Thyroid gland (tissue), 4 donors: ENCODE measurements at regions not wholly inside any gene's neighbourhood (a gene's known extent, or its start where the extent isn't known, plus 50 kb on each side); places are given as distances from the start of the nearest gene placed in this dataset.

Experiments used
- DNase-seq, 2 donors: peaks; one replicate each; pipeline ENCODE4 v3.0.0-alpha.2; 2019
- H3K27ac ChIP-seq, 3 donors: fragments of 200-600 bp; sonication (generic); 1 replicate in 2 of 3; 2 replicates in 1 of 3; pipeline ENCODE4 v1.5.1; 2016 to 2019; ENCODE audit warnings: mild to moderate bottlenecking in 1 of 3, moderate library complexity in 1 of 3
- H3K27me3 ChIP-seq: fragments of 200-600 bp; sonication (generic); one replicate; pipeline ENCODE4 v1.5.1; 2019
- H3K36me3 ChIP-seq, 2 donors: fragments of 200-600 bp; sonication (generic); one replicate each; pipeline ENCODE4 v1.5.1; 2016 to 2019
- H3K4me1 ChIP-seq, 2 donors: fragments of 200-600 bp; sonication (generic); one replicate each; pipeline ENCODE4 v1.5.1; 2017 to 2019
- H3K4me3 ChIP-seq, 3 donors: fragments of 200-600 bp; sonication (generic); replicated peaks in 1 of 3; 1 replicate in 2 of 3; 2 replicates in 1 of 3; pipeline ENCODE4 v1.5.1; 2016; ENCODE audit warnings: mild to moderate bottlenecking in 1 of 3
- H3K9me3 ChIP-seq: fragments of 200-600 bp; sonication (generic); one replicate; pipeline ENCODE4 v1.5.1; 2017
- POLR2A ChIP-seq, 2 donors: fragments of 450-650 bp; IDR thresholded peaks; one replicate each; pipeline ENCODE4 v1.6.1; 2017; ENCODE audit warnings: antibody characterized with exemption in 2 of 2, mild to moderate bottlenecking in 2 of 2, moderate library complexity in 1 of 2
- WGBS, 2 donors: methylation state at CpG; one replicate each; pipeline ENCODE4 v1.1.5; 2017; 5-methylcytosine and 5-hydroxymethylcytosine counted together
- intact Hi-C: fragments of 100-400 bp; cut with DNase I; formaldehyde crosslinking; loops from one replicate; pipeline ENCODE4 v1.15.1; 2023
- TF ChIP-seq, protein P1 (sequence below), 6 experiments: fragments of 200-600 bp in 3 of 6; fragments of 450-650 bp in 3 of 6; sonication (generic) in 3 of 6; IDR thresholded peaks; one replicate each; pipeline ENCODE4 v1.5.1; 2016 to 2019; ENCODE audit warnings: antibody characterized with exemption in 6 of 6, mild to moderate bottlenecking in 2 of 6, inconsistent platforms in 1 of 6, moderate library complexity in 1 of 6

DNA sequence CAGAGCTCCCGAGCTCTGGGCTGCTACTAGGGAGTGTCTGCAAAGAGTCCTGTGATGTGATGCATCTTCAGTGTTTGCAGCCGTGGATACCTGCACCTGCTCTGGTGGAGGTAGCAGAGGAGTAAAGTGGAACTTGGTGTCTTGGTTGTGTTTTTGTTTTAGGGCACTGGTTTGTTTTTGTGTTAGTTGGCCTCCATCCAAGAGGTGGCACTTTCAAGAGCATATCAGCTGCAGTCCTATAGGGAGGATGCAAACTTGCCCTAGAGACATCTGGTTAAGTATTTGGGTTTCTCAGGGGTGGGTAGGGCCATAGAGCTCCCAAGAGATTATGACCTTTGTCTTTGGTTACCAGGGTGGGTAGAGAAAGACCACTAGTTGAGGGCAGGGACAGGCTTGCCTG is 1249.0 kb upstream of the FAM98A start:
- Histone ChIP-seq H3K27ac (no peak overlapping the region), H3K4me3 (no peak overlapping the region), H3K9me3 (no peaks in the 10 kb centered on the region), H3K4me1 (no peaks in the 10 kb centered on the region), H3K27me3 (no peaks in the 10 kb centered on the region), H3K36me3 (no peaks in the 10 kb centered on the region)
- 63% methylated on average over 2 of the region's 2 CpGs for WGBS, 2 donors
- intact Hi-C loops, result no loop called here
- TF ChIP-seq POLR2A (IDR thresholded peaks at IDR 0.05), result no peak
- TF ChIP-seq, protein P1, sequence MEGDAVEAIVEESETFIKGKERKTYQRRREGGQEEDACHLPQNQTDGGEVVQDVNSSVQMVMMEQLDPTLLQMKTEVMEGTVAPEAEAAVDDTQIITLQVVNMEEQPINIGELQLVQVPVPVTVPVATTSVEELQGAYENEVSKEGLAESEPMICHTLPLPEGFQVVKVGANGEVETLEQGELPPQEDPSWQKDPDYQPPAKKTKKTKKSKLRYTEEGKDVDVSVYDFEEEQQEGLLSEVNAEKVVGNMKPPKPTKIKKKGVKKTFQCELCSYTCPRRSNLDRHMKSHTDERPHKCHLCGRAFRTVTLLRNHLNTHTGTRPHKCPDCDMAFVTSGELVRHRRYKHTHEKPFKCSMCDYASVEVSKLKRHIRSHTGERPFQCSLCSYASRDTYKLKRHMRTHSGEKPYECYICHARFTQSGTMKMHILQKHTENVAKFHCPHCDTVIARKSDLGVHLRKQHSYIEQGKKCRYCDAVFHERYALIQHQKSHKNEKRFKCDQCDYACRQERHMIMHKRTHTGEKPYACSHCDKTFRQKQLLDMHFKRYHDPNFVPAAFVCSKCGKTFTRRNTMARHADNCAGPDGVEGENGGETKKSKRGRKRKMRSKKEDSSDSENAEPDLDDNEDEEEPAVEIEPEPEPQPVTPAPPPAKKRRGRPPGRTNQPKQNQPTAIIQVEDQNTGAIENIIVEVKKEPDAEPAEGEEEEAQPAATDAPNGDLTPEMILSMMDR (IDR thresholded peaks at IDR 0.05), result no peak
- DNase-seq, result no peak

DNA sequence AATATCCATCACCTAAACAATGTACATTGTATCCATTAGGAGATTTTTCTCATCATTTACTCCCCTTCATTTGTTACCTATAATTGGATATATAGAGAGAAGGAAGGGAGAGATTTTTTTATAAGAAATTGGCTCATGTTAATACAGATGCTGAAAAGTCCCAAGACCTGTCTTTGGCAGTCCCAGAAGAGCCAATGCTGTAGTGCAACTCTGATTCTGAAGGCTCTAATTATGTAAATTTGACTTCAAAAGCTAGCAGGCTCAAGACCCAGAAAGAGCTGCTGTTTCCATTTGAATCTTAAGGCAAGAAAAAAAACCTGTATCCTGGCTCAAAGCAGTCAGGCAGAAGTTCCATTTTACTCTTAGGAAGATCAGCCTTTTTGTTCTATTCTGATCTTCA is 1245.5 kb upstream of the FAM98A start:
- no peaks in the 10 kb centered on the region for H3K4me1 ChIP-seq
- H3K36me3 ChIP-seq, result no peaks in the 10 kb centered on the region
- TF ChIP-seq, protein P1 (IDR thresholded peaks at IDR 0.05), result no peak
- no peak for TF ChIP-seq POLR2A (IDR thresholded peaks at IDR 0.05)
- no peaks in the 10 kb centered on the region for H3K9me3 ChIP-seq
- H3K4me3 ChIP-seq, result no peak overlapping the region
- DNase-seq, result no peak
- intact Hi-C loops, result no loop called here
- H3K27ac ChIP-seq, result no peak overlapping the region
- no peaks in the 10 kb centered on the region for H3K27me3 ChIP-seq

DNA sequence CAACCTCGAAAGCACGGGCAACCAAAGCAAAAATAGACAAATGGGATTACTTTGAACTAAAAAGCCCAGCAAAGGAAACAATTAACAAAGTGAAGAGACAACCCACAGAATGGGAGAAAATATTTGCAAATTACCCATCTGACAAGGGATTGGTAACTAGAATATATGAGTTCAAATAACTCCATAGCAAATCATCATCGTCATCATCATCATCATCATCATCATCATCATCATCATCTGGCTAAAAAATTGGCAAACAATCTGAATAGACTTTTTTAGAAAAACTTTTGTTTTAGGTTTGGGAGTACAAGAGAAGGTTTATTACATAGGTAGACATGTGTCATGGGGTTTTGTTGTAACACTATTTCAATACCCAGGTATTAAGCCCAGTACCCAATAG is 1239.3 kb upstream of the FAM98A start:
- Histone ChIP-seq H3K4me1 (no peaks in the 10 kb centered on the region), H3K36me3 (no peaks in the 10 kb centered on the region), H3K4me3 (no peak overlapping the region), H3K27me3 (no peaks in the 10 kb centered on the region), H3K9me3 (no peaks in the 10 kb centered on the region), H3K27ac (no peak overlapping the region)
- TF ChIP-seq POLR2A (IDR thresholded peaks at IDR 0.05), result no peak
- TF ChIP-seq, protein P1 (IDR thresholded peaks at IDR 0.05), result no peak
- intact Hi-C loops, result no loop called here
- no peak for DNase-seq
- WGBS, 2 donors, result 87 to 90% methylated on average over 3 of the region's 3 CpGs

DNA sequence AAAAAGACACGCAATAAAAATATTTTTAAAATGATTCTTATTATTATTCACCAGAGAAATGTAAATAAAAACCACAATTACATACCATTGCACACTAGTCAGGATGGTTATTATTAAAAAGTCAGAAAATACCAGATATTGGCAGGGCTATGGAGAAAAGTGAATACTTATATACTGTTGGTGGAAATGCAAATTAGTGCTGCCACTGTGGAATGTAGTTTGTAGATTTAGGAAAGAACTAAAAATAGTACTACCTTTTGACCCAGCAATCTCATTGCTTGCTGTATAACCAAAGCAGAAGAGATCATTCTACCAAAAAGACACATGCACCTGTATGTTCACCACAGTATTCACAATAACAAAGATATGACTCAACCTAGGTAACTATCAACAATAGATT is 1237.3 kb upstream of the FAM98A start:
- WGBS, 2 donors, result 75 to 86% methylated on average over 1 of the region's 1 CpG
- intact Hi-C loops, result no loop called here
- Histone ChIP-seq H3K36me3 (no peaks in the 10 kb centered on the region), H3K4me1 (no peaks in the 10 kb centered on the region), H3K27ac (no peak overlapping the region), H3K4me3 (no peak overlapping the region), H3K9me3 (no peaks in the 10 kb centered on the region), H3K27me3 (no peaks in the 10 kb centered on the region)
- DNase-seq, result no peak
- TF ChIP-seq POLR2A (IDR thresholded peaks at IDR 0.05), result no peak
- TF ChIP-seq, protein P1 (IDR thresholded peaks at IDR 0.05), result no peak

DNA sequence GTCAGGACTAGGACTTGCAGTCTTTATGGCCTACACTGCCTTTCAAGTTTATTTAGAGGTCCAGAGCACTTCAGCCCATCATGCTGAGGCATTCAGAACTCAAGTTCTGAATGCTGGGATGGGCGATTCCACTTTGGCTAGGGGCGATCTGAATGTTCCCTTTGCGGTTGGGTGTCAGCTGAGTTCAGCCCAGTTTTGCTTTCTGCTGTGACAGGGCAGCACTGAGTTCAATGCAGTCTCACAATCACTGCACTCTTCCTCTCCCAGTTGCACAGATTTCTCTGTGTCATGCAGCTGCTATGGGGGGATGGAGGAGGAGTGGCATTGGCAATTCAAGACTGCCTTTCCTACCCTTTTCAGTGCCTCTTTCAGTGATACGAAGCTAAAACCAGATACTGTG is 1232.0 kb upstream of the FAM98A start:
- 77 to 79% methylated on average over 4 of the region's 4 CpGs for WGBS, 2 donors
- intact Hi-C loops, result no loop called here
- no peak overlapping the region for H3K27ac ChIP-seq

More for the DNA sequence above, 1232.0 kb upstream of the FAM98A start:
- H3K4me3 ChIP-seq, result no peak overlapping the region
- H3K4me1 ChIP-seq, result no peaks in the 10 kb centered on the region
- H3K27me3 ChIP-seq, result no peaks in the 10 kb centered on the region
- DNase-seq, result no peak
- no peaks in the 10 kb centered on the region for H3K36me3 ChIP-seq
- H3K9me3 ChIP-seq, result no peaks in the 10 kb centered on the region
- TF ChIP-seq, protein P1 (IDR thresholded peaks at IDR 0.05), result no peak
- no peak for TF ChIP-seq POLR2A (IDR thresholded peaks at IDR 0.05)
